Panc1 (cell line): ENCODE measurements at regions not wholly inside any gene's neighbourhood (a gene's known extent, or its start where the extent isn't known, plus 50 kb on each side); places are given as distances from the start of the nearest gene placed in this dataset.
"Not testable (repeated sequence)": the region's sequence is repeated elsewhere in the genome, so short reads cannot be mapped to it uniquely, and the experiment has no call there.

Source experiments
- ATAC-seq: fragments of 200-7000 bp; cut with Tn5 transposase; 2 replicates; pipeline ENCODE4 v1.9.1; 2020; ENCODE audit warnings: mild to moderate bottlenecking, moderate library complexity
- BruUV-seq: library from RNA; stranded (reverse); fragments of 400-500 nt; replicated peaks from 2 replicates; lab custom pipeline; 2021; lab: Mats Ljungman, UMichigan
- CTCF ChIA-PET: fragments of 300-600 bp; sonication (Branson Sonifier 250); formaldehyde crosslinking; loops from one replicate; lab custom pipeline; 2022; ENCODE audit warnings: antibody characterized with exemption; lab: Charles Lee
- POLR2A ChIA-PET: fragments of 300-600 bp; sonication (Branson Sonifier 250); formaldehyde crosslinking; loops from one replicate; lab custom pipeline; 2022; ENCODE audit warnings: antibody characterized with exemption; lab: Charles Lee
- DNase-seq: peaks from one replicate; pipeline ENCODE4 v3.0.0-alpha.2; 2010; ENCODE audit warnings: low read depth, low spot score
- H3K27ac ChIP-seq: 2 replicates; pipeline ENCODE4 v1.5.1; 2011; ENCODE audit warnings: mild to moderate bottlenecking, low read length, inconsistent platforms
- H3K27me3 ChIP-seq: fragments of 200-500 bp; sonication (Bioruptor generic); 2 replicates; pipeline ENCODE4 v1.6.0; 2014; ENCODE audit warnings: low read length, inconsistent platforms; ENCODE audit not compliant: control insufficient read depth, insufficient read depth
- H3K36me3 ChIP-seq: fragments of 200-500 bp; sonication (Bioruptor generic); 2 replicates; pipeline ENCODE4 v1.5.1; 2014; ENCODE audit warnings: inconsistent platforms, mild to moderate bottlenecking, low read length, moderate library complexity; ENCODE audit not compliant: control insufficient read depth, insufficient read depth
- H3K4me1 ChIP-seq: 2 replicates; pipeline ENCODE4 v1.5.1; 2011; ENCODE audit warnings: inconsistent platforms, mild to moderate bottlenecking, low read length, moderate library complexity; ENCODE audit not compliant: control insufficient read depth, insufficient read depth
- H3K4me3 ChIP-seq, 2 experiments: 2 replicates each; pipeline ENCODE4 v1.5.1; 2011 to 2012; ENCODE audit warnings: low read depth in 2 of 2, low read length in 2 of 2, mild to moderate bottlenecking in 2 of 2, inconsistent platforms in 1 of 2, moderate library complexity in 1 of 2
- H3K9me3 ChIP-seq: fragments of 200-500 bp; sonication (Bioruptor generic); 2 replicates; pipeline ENCODE4 v1.5.1; 2014; ENCODE audit warnings: low read depth, mild to moderate bottlenecking, inconsistent platforms, low read length, moderate library complexity; ENCODE audit not compliant: control insufficient read depth, insufficient read depth
- CTCF ChIP-seq: fragments of 450-650 bp; IDR thresholded peaks from 2 replicates; pipeline ENCODE4 v1.5.1; 2017; ENCODE audit warnings: mild to moderate bottlenecking
- POLR2AphosphoS5 ChIP-seq: IDR thresholded peaks from 2 replicates; pipeline ENCODE4 v1.6.1; 2012; ENCODE audit warnings: mild to moderate bottlenecking, low read depth, low read length, moderate library complexity
- REST ChIP-seq, 2 experiments: IDR thresholded peaks; 2 replicates each; pipeline ENCODE4 v1.6.1; 2011 to 2012; ENCODE audit warnings: low read depth in 2 of 2, control low read depth in 1 of 2, low read length in 1 of 2, mild to moderate bottlenecking in 1 of 2, moderate library complexity in 1 of 2; ENCODE audit not compliant: insufficient read depth in 1 of 2
- SIN3A ChIP-seq: IDR thresholded peaks from 2 replicates; pipeline ENCODE4 v1.6.1; 2012; ENCODE audit warnings: low read depth, mild to moderate bottlenecking, low read length, moderate library complexity, borderline replicate concordance; ENCODE audit not compliant: insufficient read depth
- in situ Hi-C: cut with HindIII; loops from 2 replicates; pipeline ENCODE4 v1.10.0; 2016; ENCODE audit warnings: low sequenced_read_pairs, low pct_unique_long_range_greater_than_20kb
- intact Hi-C: fragments of 100-400 bp; cut with micrococcal nuclease; formaldehyde crosslinking; loops from one replicate; pipeline ENCODE4 v1.10.0; 2022; ENCODE audit not compliant: unreplicated experiment

GRCh38 chr7:51602376-51602775 is 285.8 kb upstream of the COBL start:
- H3K27me3 ChIP-seq, result peaks cover under 1% of the 10 kb centered on the region; the same call in 1 of the 2 replicates
- ChIA-PET POLR2A (no interaction called here), CTCF (no interaction called here)
- DNase-seq (no peak), ATAC-seq (no peak)
- in situ Hi-C loops, result no loop called here
- no peaks in the 10 kb centered on the region for H3K9me3 ChIP-seq
- TF ChIP-seq CTCF, result no peak
- H3K4me3 ChIP-seq, result no peak overlapping the region
- H3K4me1 ChIP-seq, result peaks cover 10% of the 10 kb centered on the region
- no peak overlapping the region for H3K27ac ChIP-seq
- BruUV-seq, result no TSS peak
- no peaks in the 10 kb centered on the region for H3K36me3 ChIP-seq
- intact Hi-C loops, result no loop called here

- BruUV-seq, result no TSS peak
- no peak overlapping the region for H3K4me3 ChIP-seq
- no peak for ATAC-seq
- POLR2A ChIA-PET, result interaction anchor here (0.6 kb wide), 1 partner anchor 12 kb away, joined by 3 read pairs; no protein-coding TSS in a partner anchor
- TF ChIP-seq SIN3A, result no peak
- no peak for TF ChIP-seq POLR2AphosphoS5
- TF ChIP-seq REST (IDR thresholded peaks at IDR 0.05; ENCODE audit: insufficient read depth in 1 of 2, low read depth in 2 of 2, low read length in 1 of 2), result no peak
- TF ChIP-seq CTCF, result peak; percentile 3; the same call in 1 of the 2 replicates
- H3K27ac ChIP-seq, result no peak overlapping the region
- no peak for DNase-seq
- H3K36me3 ChIP-seq, result no peaks in the 10 kb centered on the region
- CTCF ChIA-PET, result no interaction called here
- in situ Hi-C loops (no loop called here), intact Hi-C loops (no loop called here)
- no peaks in the 10 kb centered on the region for H3K9me3 ChIP-seq
- no peaks in the 10 kb centered on the region for H3K27me3 ChIP-seq
- 0 out of 2 replicates have a peak, but pooled peaks cover 4% of the 10 kb centered on the region for H3K4me1 ChIP-seq
Measured at GRCh38 chr7:51601461-51601860, 284.9 kb upstream of the COBL start.

GRCh38 chr7:51599935-51600334 is 283.3 kb upstream of the COBL start:
- in situ Hi-C loops, POLR2A ChIA-PET: not testable (repeated sequence)

More at GRCh38 chr7:51599935-51600334, 283.3 kb upstream of the COBL start:
- H3K4me3 ChIP-seq, H3K27ac ChIP-seq, H3K9me3 ChIP-seq, CTCF ChIA-PET, ATAC-seq, H3K36me3 ChIP-seq, DNase-seq, H3K27me3 ChIP-seq, intact Hi-C loops, BruUV-seq, H3K4me1 ChIP-seq: not testable (repeated sequence)
